Activated T-cell treated with anti-CD3 and anti-CD28 coated beads, Interleukin-2, amount 50 U/mL, for 72 hours (primary cell): ENCODE measurements at regions not wholly inside any gene's neighbourhood (a gene's known extent, or its start where the extent isn't known, plus 50 kb on each side); places are given as distances from the start of the nearest gene placed in this dataset.
A peak's percentile ranks its signal among the peaks of the same experiment; 100 is the strongest.
"Not testable (repeated sequence)": the region's sequence is repeated elsewhere in the genome, so short reads cannot be mapped to it uniquely, and the experiment has no call there.

Experiments used
- ATAC-seq, 2 donors: fragments of 150-1000 bp; cut with Tn5 transposase; replicated peaks in 1 of 2; 2 replicates each; pipeline ENCODE4 v1.10.0; 2021; ENCODE audit warnings: moderate library complexity in 2 of 2, mild to moderate bottlenecking in 1 of 2
- DNase-seq, 2 donors: peaks; one replicate each; pipeline ENCODE4 v3.0.0; 2021 to 2022; ENCODE audit warnings: mixed read lengths in 1 of 2
- H3K27ac Mint-ChIP-seq: one replicate; pipeline ENCODE4 v1.8.0; 2022; ENCODE audit warnings: mild to moderate bottlenecking, moderate library complexity, mixed read lengths
- H3K27me3 Mint-ChIP-seq: one replicate; pipeline ENCODE4 v1.8.0; 2022; ENCODE audit warnings: low read depth, mixed read lengths
- H3K36me3 Mint-ChIP-seq, 2 donors: one replicate each; pipeline ENCODE4 v1.8.0; 2022; ENCODE audit warnings: mixed read lengths in 2 of 2, mild to moderate bottlenecking in 1 of 2; ENCODE audit not compliant: insufficient read depth in 2 of 2
- H3K4me1 Mint-ChIP-seq: one replicate; pipeline ENCODE4 v1.8.0; 2022; ENCODE audit warnings: low read depth, mixed read lengths
- H3K4me3 Mint-ChIP-seq, 2 donors: one replicate each; pipeline ENCODE4 v1.8.0; 2022; ENCODE audit warnings: mild to moderate bottlenecking in 2 of 2, mixed read lengths in 2 of 2, moderate library complexity in 2 of 2
- H3K9me3 Mint-ChIP-seq, 2 donors: one replicate each; pipeline ENCODE4 v1.8.0; 2022; ENCODE audit warnings: mixed read lengths in 2 of 2

DNA sequence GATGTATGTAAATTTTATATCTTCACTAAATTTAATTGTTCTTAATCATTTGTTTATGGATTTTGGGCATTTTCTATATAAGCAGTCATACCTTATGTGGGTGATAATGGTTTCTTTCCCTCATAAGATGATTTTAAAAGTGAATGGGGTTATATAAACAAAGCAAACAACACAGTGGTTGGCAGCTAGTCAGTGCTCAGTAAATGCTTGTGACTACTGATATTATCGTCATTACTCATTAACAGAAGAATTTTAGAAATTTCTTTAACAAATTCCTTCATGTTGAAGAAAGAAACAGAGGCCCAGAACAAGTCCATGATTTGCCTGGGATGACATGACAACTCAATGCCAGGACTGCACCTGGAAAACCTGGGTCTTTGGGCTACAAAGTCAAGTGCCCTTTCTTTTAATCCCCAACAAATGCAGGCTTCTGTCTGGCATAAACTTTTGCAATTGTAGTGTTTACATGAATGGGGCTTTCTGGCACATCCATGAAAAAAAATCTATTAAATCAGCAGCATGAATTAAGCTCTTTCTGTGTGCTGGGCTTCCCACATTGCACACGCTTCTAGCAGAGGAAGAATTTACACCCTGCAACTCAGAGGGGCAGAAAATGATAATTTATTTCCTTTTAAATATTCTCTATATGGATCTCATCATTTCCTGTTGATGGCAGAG lies 297.3 kb upstream of the PLGLB1 start:
- not testable (repeated sequence) for H3K4me3 Mint-ChIP-seq, H3K36me3 Mint-ChIP-seq, H3K9me3 Mint-ChIP-seq, DNase-seq, ATAC-seq, H3K27ac Mint-ChIP-seq, H3K27me3 Mint-ChIP-seq
- peaks cover 11% of the 10 kb centered on the region for H3K4me1 Mint-ChIP-seq

DNA sequence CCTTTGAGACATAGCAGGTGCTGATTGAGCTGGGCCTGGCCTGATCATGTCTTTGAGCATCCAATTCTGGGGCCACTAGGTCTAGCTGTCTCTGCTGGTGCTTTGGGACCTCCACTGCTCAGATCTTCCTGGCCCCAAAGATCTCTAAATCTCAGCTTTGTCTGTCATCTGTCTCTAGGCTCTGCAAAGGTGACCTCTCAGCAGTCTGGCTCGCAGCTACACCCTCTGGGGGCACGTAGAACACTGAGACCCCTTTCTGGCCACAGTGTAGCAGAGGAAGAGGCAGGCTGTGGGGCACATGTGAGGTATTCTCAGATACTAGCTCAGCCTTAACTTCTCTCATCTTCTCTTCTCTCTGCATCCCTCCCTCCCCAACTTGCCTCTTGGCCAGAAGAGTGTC lies 298.1 kb upstream of the PLGLB1 start:
- H3K27ac Mint-ChIP-seq, ATAC-seq, H3K36me3 Mint-ChIP-seq, DNase-seq, H3K4me3 Mint-ChIP-seq, H3K27me3 Mint-ChIP-seq, H3K9me3 Mint-ChIP-seq: not testable (repeated sequence)
- H3K4me1 Mint-ChIP-seq: peaks cover 14% of the 10 kb centered on the region

DNA sequence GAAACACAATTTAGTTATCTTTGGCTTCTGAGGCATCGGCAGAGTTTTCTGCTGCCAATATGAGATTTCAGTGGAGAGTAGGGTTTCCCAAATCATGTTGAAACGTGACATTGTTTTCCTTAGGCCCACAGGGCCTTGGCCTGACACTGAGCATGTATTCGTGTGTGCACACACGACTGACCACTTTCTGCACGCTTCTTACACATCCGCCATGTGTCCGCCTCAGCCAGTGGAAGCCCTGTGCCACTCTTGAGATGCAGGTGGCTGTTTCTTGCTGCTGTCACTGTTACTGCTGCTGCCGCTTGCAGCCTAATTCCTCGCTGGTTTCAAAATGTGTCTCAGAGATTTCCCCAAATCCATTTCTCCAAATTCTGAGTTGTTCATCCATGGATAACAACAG lies 299.6 kb upstream of the PLGLB1 start:
- H3K27me3 Mint-ChIP-seq, H3K36me3 Mint-ChIP-seq, H3K4me3 Mint-ChIP-seq, H3K9me3 Mint-ChIP-seq, H3K27ac Mint-ChIP-seq, DNase-seq, ATAC-seq: not testable (repeated sequence)
- peaks cover 20% of the 10 kb centered on the region for H3K4me1 Mint-ChIP-seq

DNA sequence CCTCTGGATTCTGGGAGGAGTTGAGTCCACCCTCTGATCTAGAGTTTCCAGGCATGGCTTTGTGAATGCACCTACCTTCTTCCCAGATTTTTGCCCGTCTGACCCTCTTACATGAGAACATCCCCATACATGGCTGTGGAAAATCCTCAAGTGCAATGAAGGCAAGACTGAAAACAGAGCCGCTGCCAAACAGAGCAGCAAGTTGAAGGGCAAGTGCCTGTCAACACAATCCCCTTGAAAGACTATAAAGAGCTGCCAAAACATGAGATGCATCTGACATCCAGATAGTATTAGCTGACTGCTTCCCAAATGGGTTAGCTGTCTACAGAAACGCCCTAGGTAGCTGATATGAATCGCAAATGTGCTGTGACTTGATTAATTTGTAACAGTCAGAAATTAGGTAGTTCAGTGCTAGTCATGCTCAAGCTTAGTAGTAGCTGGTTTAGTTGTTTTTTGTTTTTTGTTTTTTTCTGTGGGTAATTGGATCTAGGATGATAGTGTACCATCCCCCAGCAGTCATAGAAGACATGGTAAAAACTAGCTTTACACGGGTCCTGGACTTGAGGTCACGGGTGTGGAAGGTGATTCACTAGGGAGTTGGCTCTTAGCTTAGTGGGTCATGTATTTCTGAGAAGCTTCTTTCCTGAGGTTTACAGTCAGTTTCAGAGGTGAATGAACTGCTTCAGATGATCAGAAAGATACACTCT lies 302.8 kb upstream of the PLGLB1 start:
- peak overlapping the region; percentile 3 to 74 for H3K4me3 Mint-ChIP-seq

GRCh38 chr2:87325042-87325910 lies 303.6 kb upstream of the PLGLB1 start:
- H3K36me3 Mint-ChIP-seq, H3K9me3 Mint-ChIP-seq, DNase-seq, H3K27me3 Mint-ChIP-seq: not testable (repeated sequence)
- peaks cover 24% of the 10 kb centered on the region for H3K4me1 Mint-ChIP-seq
- peak overlapping the region; percentile 76 for H3K27ac Mint-ChIP-seq
- H3K4me3 Mint-ChIP-seq: peak overlapping the region; percentile 67 to 74
- peak; percentile 71 to 77 for ATAC-seq

More for the DNA sequence above, 302.8 kb upstream of the PLGLB1 start:
- Mint-ChIP-seq H3K4me1 (peaks cover 20% of the 10 kb centered on the region), H3K27ac (peak overlapping the region; percentile 76)
- DNase-seq, H3K9me3 Mint-ChIP-seq, H3K36me3 Mint-ChIP-seq, H3K27me3 Mint-ChIP-seq: not testable (repeated sequence)
- ATAC-seq: peak; percentile 76 to 79

- H3K4me3 Mint-ChIP-seq: peak overlapping the region; percentile 67 to 70
- not testable (repeated sequence) for H3K27me3 Mint-ChIP-seq, H3K36me3 Mint-ChIP-seq, ATAC-seq, H3K9me3 Mint-ChIP-seq, DNase-seq
- H3K27ac Mint-ChIP-seq: peak overlapping the region; percentile 46
- peaks cover 26% of the 10 kb centered on the region for H3K4me1 Mint-ChIP-seq
Measured at GRCh38 chr2:87325911-87326294, 304.3 kb upstream of the PLGLB1 start.

DNA sequence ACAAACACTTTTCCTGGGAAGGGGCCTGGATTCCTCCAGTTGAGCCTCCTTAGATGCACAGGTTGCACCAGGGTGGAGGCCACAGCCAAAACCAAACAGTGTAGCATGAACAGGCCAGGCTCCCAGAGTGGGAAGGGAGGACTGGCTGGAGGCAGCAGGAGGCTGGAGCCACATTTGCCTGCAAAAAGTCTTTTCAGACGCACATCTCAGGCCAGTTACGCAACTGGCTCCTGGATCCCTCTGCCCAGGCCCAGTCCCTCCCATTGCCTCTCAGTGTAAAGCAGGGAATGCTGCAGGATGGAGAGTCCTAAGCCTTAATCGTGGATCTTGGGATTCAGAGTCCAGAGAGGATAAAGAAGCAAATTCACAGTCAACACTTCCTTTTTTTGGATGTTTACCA lies 305.1 kb upstream of the PLGLB1 start:
- H3K4me3 Mint-ChIP-seq, H3K27me3 Mint-ChIP-seq, ATAC-seq, H3K36me3 Mint-ChIP-seq, H3K27ac Mint-ChIP-seq, DNase-seq, H3K9me3 Mint-ChIP-seq: not testable (repeated sequence)
- H3K4me1 Mint-ChIP-seq: peaks cover 26% of the 10 kb centered on the region

GRCh38 chr2:87327648-87328371 lies 306.2 kb upstream of the PLGLB1 start:
- H3K36me3 Mint-ChIP-seq, H3K9me3 Mint-ChIP-seq, H3K27me3 Mint-ChIP-seq, H3K27ac Mint-ChIP-seq, DNase-seq: not testable (repeated sequence)
- peak in 1 of 2 donors; percentile 29 for ATAC-seq
- peak overlapping the region in 1 of 2 donors; percentile 55 for H3K4me3 Mint-ChIP-seq
- H3K4me1 Mint-ChIP-seq: peaks cover 26% of the 10 kb centered on the region

- H3K36me3 Mint-ChIP-seq, H3K4me3 Mint-ChIP-seq, DNase-seq, ATAC-seq, H3K27me3 Mint-ChIP-seq, H3K9me3 Mint-ChIP-seq, H3K27ac Mint-ChIP-seq: not testable (repeated sequence)
- peaks cover 13% of the 10 kb centered on the region for H3K4me1 Mint-ChIP-seq
Measured at GRCh38 chr2:87329529-87329928, 307.9 kb upstream of the PLGLB1 start.

DNA sequence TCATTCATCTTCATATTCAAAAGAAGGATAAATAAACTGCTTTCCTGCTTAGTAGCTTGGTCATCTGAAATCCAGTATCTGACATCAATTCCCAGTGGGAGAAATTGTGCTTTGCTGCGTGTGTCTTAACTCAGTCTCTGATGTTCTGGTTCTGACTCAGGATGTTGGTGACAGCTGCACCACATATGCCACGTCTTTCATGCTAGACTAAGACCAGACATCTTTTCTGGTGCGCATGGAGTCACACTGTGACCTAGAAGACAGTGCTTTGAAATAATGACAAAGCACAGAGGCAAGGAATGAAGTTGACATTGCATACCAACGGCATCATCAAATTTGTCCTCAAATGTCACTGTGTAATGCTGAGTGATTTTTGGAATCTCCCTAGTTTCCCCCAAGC lies 308.8 kb upstream of the PLGLB1 start:
- Mint-ChIP-seq H3K4me3 (peak overlapping the region in 1 of 2 donors; percentile 74), H3K4me1 (peaks cover 21% of the 10 kb centered on the region), H3K27ac (peak overlapping the region; percentile 83)
- ATAC-seq: peak; percentile 77 to 82
- not testable (repeated sequence) for DNase-seq, H3K36me3 Mint-ChIP-seq, H3K27me3 Mint-ChIP-seq, H3K9me3 Mint-ChIP-seq

- not testable (repeated sequence) for DNase-seq, H3K36me3 Mint-ChIP-seq, H3K4me3 Mint-ChIP-seq, H3K27ac Mint-ChIP-seq, H3K9me3 Mint-ChIP-seq, H3K27me3 Mint-ChIP-seq, ATAC-seq
- peaks cover 26% of the 10 kb centered on the region for H3K4me1 Mint-ChIP-seq
Measured at GRCh38 chr2:87331940-87332583, 310.4 kb upstream of the PLGLB1 start.

DNA sequence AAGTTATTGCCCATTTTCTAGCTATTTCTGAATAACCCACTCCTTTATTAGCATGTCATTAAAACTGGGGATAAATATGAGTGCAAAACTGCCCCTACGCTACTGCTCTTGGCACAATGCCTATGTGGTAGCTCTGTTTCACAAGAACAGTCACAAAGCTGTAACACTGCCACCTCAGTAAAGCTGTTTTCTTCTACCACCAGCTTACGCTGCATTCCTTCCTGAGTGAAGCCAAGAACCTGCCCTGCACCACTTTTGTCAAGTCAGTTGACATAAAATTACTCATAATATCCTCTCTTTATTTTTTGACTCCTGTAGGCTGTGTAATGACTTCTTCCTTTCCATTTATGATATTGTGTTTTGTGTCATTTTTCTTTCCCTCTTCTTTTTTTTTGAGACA lies 313.2 kb upstream of the PLGLB1 start:
- Mint-ChIP-seq H3K4me1 (peaks cover 25% of the 10 kb centered on the region), H3K27ac (peak overlapping the region; percentile 4)
- not testable (repeated sequence) for H3K36me3 Mint-ChIP-seq, H3K4me3 Mint-ChIP-seq, DNase-seq, H3K9me3 Mint-ChIP-seq, H3K27me3 Mint-ChIP-seq
- peak; percentile 56 to 74 for ATAC-seq
